ENCODE measurements at regions not wholly inside any gene's neighbourhood (a gene's known extent, or its start where the extent isn't known, plus 50 kb on each side); places are given as distances from the start of the nearest gene placed in this dataset.

- TF ChIP-seq, protein P1, sequence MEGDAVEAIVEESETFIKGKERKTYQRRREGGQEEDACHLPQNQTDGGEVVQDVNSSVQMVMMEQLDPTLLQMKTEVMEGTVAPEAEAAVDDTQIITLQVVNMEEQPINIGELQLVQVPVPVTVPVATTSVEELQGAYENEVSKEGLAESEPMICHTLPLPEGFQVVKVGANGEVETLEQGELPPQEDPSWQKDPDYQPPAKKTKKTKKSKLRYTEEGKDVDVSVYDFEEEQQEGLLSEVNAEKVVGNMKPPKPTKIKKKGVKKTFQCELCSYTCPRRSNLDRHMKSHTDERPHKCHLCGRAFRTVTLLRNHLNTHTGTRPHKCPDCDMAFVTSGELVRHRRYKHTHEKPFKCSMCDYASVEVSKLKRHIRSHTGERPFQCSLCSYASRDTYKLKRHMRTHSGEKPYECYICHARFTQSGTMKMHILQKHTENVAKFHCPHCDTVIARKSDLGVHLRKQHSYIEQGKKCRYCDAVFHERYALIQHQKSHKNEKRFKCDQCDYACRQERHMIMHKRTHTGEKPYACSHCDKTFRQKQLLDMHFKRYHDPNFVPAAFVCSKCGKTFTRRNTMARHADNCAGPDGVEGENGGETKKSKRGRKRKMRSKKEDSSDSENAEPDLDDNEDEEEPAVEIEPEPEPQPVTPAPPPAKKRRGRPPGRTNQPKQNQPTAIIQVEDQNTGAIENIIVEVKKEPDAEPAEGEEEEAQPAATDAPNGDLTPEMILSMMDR (conservative IDR thresholded peaks at IDR 0.05), result no peak
- TF ChIP-seq ZFX (IDR thresholded peaks at IDR 0.05), result no peak
Observed at GRCh38 chr18:29104671-29105070, 927.7 kb upstream of the CDH2 start.
